NCI-H345 (cell line): ENCODE measurements at regions not wholly inside any gene's neighbourhood (a gene's known extent, or its start where the extent isn't known, plus 50 kb on each side); places are given as distances from the start of the nearest gene placed in this dataset.

Experiments used
- DNase-seq: peaks from one replicate; lab custom pipeline; 2025; lab: John Stamatoyannopoulos, UW

GRCh38 chr5:117803533-117803932, 1184.8 kb downstream of the DTWD2 start:
- no peak for DNase-seq

- no peak for DNase-seq
Observed at GRCh38 chr5:117801583-117801982, 1186.8 kb downstream of the DTWD2 start.

GRCh38 chr5:117800261-117800660, 1188.1 kb downstream of the DTWD2 start:
- DNase-seq, result no peak

GRCh38 chr5:117794847-117795246, 1193.5 kb downstream of the DTWD2 start:
- DNase-seq, result no peak

GRCh38 chr5:117793963-117794362, 1194.4 kb downstream of the DTWD2 start:
- DNase-seq, result no peak

GRCh38 chr5:117792476-117792875, 1195.9 kb downstream of the DTWD2 start:
- DNase-seq, result no peak

GRCh38 chr5:117788596-117788995, 1199.8 kb downstream of the DTWD2 start:
- DNase-seq, result no peak

GRCh38 chr5:117779171-117779570, 1204.5 kb upstream of the SEMA6A start:
- DNase-seq, result no peak

GRCh38 chr5:117776977-117777376, 1202.4 kb upstream of the SEMA6A start:
- DNase-seq, result no peak

GRCh38 chr5:117769877-117770276, 1195.3 kb upstream of the SEMA6A start:
- DNase-seq, result no peak

- DNase-seq, result no peak
Observed at GRCh38 chr5:117763271-117763670, 1188.6 kb upstream of the SEMA6A start.

GRCh38 chr5:117761186-117761585, 1186.6 kb upstream of the SEMA6A start:
- DNase-seq, result no peak

GRCh38 chr5:117759849-117760499, 1185.4 kb upstream of the SEMA6A start:
- no peak for DNase-seq

- DNase-seq, result no peak
Observed at GRCh38 chr5:117752403-117752802, 1177.8 kb upstream of the SEMA6A start.

GRCh38 chr5:117748336-117748735, 1173.7 kb upstream of the SEMA6A start:
- no peak for DNase-seq

GRCh38 chr5:117743337-117743736, 1168.7 kb upstream of the SEMA6A start:
- no peak for DNase-seq

GRCh38 chr5:117741655-117742206, 1167.1 kb upstream of the SEMA6A start:
- no peak for DNase-seq

GRCh38 chr5:117740268-117740667, 1165.6 kb upstream of the SEMA6A start:
- DNase-seq, result no peak

GRCh38 chr5:117738571-117738970, 1163.9 kb upstream of the SEMA6A start:
- no peak for DNase-seq

GRCh38 chr5:117736698-117737097, 1162.1 kb upstream of the SEMA6A start:
- no peak for DNase-seq

GRCh38 chr5:117734056-117734455, 1159.4 kb upstream of the SEMA6A start:
- no peak for DNase-seq

- DNase-seq, result no peak
Observed at GRCh38 chr5:117733051-117733450, 1158.4 kb upstream of the SEMA6A start.

- DNase-seq, result no peak
Observed at GRCh38 chr5:117732264-117732663, 1157.6 kb upstream of the SEMA6A start.

- DNase-seq, result no peak
Observed at GRCh38 chr5:117731446-117731845, 1156.8 kb upstream of the SEMA6A start.
